Stimulated activated CD8-positive, alpha-beta memory T cell treated with anti-CD3 and anti-CD28 coated beads, Interleukin-15, amount 100 ng/mL, for 48 hours (primary cell): ENCODE measurements at regions not wholly inside any gene's neighbourhood (a gene's known extent, or its start where the extent isn't known, plus 50 kb on each side); places are given as distances from the start of the nearest gene placed in this dataset.

Experiments used
- DNase-seq, 2 donors: peaks; one replicate each; pipeline ENCODE4 v3.0.0-alpha.2; 2020; ENCODE audit warnings: low read depth in 2 of 2

DNA sequence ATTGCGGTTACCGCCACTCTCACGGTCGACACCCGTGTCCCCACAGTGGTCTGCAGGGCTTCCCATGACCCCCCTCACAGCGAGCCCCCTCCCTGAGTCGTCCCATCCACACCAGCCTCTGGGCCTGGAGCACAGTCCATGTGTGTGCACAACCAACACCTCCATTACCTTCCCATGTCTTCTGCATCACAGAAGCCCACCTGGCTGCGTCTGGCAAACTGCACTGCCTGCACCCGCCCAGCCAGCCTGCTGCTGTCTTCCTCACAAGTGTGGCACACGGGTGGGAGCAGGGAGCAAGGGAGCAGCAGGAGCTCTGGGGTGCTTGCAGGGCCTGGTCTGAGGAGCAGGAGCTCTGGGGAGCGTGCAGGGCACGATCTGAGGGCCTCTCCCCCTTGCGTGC is 415.3 kb upstream of the IRX4 start:
- DNase-seq, result no peak

DNA sequence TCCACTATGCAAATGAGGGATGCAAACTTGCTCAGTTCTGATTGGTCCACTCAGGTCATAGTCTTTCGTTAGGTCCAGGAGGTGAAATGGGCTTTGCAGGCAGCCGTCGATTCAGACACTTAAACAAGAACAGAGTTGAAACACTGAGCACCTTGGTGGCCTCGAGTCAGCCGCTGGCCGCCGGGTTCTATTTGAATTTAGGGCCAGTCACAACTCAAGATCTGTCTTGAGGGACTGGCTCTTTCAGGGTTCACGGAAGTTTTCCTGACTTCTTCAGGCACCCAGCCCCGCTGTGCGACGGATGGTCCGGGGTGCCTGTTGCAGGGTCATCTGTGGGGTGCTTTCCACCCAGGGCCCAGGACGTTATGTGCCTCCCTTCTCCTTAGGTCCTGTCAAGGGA is 412.8 kb upstream of the IRX4 start:
- no peak for DNase-seq

DNA sequence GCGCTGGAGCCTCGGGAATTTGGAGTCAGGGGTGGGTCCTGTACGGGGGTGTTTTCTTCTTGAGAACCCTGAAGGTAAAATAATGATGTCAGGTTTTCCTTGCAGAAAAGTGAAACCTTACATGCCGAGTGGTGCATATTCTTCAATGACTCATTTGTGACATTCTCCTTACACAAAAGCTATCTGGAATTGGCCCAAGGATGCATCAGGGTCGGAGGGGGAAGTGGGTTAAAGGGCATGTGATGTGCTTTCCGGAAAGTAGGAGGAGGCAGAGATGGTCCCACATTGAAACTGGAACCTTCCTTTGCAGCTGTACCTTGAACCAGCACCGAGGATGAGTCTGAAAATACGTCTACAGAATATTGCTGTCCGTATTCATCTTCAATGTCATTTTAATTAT is 411.2 kb upstream of the IRX4 start:
- no peak for DNase-seq

DNA sequence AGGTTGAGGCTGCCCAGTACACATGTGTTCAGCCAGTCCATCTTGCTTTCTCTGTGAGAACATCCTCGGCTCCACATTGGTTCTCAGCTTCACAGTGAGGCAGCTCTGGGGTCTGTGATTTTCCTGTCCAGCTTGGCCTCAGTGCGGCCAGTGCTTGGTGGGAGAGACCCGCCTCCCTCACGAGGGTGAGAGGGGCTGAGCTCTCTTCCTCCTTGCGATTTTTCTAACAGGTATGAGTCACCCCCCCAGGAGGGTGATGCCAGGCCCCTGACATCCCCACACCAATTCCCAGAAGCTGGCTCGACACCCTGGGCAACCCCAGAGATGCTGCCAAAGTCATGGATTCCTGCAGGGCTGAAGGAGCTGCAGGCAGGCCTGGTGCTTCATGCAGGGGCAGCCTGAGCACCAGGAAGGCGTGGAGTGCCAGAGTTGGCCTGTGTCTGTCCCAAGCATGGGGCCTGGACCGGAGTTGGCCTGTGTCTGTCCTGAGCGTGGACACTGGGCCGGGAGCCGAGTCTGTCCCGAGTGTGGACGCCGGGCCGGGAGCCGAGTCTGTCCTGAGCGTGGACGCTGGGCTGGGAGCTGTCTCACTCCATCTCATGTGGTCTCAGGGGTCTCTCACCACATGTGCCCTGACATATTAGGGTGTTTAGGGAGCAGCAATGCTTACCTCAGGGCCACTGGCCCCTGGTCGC is 408.6 kb upstream of the IRX4 start:
- no peak for DNase-seq

DNA sequence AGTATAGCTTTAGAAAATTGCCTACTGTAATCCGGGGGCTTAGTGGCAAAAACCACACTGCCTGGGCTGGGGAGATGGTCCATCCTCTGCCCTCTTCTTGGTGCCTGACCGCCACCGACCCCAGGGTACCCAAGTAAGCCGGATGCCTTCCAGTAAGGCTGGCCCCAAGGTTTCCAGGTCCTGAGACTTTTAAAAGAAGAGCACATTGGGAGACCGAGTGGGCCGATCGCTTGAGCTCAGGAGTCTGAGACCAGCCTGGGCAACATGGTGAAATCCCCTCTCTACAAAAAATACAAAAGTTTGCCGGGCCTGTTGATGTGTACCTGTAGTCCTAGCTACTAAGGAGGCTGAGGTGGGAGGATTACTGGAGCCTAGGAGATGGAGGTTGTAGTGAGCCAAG is 406.7 kb upstream of the IRX4 start:
- DNase-seq, result no peak

DNA sequence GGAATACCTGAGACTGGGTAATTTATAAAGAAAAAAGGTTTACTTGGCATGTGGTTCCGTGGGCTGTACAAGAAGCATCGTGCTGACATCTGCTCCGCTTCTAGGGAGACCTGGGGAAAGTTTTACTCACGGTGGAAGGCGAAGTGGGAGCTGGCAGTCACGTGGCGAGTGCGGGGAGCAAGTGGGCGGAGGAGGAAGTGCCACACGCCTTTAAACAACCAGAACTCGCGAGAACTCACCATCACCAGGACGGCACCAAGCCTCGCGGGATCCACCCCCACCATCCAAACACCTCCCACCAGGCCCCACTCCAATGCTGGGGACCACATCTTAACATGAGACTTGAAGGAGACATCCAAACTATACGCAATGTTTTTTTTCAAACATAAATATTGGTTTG is 406.2 kb upstream of the IRX4 start:
- no peak for DNase-seq

DNA sequence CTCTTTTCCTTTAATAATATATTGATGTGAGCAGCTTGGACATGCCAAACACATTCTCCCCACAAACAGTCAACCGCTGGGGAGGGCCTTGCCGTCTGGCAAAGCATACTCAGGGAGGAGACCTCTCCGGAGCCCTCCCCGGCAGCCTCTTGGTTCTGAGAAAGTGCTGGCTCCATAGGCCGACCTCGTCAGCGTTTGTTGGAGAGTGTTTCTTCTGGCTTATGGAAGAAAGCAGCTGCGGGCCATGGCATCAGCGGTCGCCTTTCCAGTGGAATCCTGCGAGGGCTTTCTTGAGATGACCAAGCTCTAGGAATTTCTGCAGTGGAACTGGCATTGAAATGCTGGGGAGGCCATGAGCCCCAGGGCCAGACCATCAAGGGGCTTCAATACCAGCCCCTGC is 405.7 kb upstream of the IRX4 start:
- no peak for DNase-seq

DNA sequence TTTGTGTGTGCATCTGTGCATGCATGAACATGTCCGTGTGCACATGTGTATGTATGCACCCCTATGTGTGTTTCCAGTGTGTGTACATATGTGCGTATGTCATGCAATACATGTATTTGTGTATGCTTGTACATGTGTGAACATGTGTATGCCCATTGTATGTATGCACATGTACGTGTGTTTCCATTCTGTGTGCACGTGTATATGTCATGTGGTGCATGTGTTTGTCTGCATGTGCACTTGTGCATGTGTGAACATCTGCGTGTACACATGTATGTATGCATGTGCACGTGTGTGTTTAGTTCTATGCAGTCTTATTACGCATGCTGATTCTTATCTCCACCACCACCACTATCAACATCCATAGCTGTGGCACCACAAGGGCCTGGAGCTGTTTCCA is 403.5 kb upstream of the IRX4 start:
- no peak for DNase-seq

DNA sequence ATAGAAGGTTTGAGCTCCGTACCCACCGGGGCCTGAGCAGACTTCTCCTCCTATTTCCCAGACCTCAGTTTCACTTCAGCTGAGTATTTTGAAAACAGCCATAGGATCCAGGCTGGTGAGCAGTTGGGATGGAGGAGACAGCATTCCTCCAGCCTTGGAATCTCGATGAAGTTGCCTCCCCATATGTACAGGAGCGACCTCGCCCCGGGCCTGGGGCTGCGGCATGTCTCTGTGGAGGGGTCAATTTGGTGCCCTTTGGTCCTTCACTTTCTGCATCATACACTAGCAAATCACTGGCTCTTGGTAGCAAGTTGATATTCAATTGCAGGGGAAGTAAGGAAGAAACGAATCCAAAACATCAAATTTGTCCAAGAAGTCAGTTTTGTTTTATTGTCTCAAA is 402.0 kb upstream of the IRX4 start:
- no peak for DNase-seq

DNA sequence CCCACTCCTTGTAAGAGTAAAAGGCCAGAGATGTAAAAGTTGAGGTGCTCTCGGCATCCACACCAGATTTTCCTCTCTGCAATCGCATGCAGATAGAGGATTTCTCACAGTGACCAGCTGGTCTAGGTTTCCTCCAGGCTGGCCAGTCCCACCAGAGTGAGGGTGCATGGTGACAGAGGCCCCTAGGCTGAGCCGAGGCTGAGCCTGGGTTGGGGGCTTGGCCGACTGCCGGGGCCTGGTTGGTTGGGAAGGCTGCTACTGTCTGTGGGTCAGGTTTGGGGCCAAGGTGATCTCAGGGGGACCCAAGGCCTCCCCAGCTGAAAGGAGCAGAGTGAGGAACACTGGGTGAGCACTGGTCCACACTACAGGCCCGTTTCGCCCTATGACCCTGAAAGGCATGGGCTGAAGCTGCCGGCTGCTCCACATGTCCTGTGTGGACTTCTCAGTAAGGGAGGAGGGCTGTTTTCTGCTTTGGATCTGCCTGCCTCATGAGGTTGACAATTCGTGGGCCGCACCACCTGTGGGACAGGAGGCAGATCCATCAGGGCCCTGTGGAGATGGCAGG is 400.8 kb upstream of the IRX4 start:
- no peak for DNase-seq

DNA sequence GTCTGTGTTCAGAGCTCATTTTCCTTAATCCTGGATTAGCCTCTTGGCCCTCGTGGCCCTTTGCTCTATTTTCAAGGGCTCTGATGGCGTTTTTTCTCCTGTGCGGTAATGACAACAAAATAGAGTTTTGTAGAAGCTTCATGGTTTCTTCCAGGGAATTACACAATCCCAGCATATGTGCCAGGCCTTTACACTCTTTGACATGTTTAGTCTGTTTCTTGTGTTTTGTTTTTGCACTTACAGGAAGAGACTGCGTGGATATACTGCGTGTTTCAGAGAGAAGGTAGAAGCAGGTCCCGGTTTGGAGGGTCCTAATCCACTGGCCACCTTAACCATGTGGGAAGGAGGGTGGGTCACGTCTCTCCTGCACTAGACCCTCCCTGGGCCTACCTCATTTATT is 400.2 kb upstream of the IRX4 start:
- no peak for DNase-seq

DNA sequence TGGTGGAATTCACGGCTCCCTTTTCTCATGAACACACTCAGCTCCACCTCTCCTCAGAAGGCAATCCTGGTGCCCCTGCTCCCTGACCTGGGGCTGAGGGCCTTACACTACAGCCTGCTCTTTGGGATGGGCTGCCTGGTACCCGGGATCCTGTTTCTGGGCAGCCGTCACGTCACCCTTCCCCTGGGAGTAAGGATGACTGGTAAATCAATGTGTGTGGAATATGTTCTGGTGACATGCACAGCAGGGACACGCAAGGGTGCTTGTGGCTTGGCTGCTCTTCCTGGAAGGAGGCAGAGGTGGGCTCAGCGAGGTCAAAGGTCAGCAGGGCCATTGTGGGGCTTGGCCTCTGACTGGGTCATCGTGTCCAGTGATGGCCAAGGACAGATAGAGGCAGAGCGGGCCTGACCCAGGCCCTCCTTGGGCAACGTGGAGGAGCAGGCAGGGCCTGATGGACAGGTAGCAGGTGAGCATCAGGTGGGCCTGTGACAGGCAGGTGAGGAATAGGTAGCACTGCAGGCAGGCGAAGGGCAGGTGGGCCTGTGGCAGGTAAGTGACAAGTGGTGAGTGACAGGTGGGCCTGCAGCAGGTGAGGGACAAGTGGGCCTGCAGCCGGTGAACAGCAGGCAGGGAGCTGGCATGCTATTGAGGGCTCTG is 399.4 kb upstream of the IRX4 start:
- DNase-seq, result no peak

DNA sequence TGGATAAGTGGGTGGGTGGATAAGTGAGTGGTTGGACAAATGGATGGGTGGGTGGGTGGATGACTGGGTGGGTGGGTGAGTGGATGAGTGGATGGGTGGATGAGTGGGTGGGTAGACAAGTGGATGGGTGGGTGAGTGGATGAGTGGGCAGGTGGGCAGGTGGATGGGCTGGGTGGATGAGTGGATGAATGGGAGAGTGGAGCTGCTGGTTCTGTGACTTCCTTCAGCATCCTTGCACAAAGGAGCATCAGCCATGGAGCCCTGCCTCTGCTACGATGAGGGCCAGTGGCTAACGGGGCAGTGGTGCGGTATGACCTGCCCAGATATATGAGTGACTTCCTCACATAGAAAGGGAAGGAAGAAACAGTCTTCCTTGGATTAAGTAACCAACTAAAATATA is 398.7 kb upstream of the IRX4 start:
- no peak for DNase-seq

DNA sequence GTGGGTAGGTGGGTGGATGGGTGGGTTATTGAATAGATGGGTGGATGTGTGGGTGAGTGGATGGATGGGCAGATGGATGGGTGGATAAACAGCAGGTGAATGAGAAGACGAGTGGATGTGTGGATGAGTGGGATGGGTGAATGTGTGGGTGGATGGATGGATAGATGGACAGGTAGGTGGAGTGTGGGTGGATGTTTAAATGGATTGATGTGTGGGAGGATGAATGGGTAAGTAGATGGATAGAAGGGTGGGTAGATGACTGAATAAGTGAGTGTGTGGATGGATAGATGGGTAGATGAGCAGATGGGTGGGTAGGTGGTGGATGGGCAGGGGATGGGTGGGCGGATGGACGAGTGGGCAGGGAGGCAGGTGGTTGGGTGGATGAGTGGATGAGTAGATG is 397.6 kb upstream of the IRX4 start:
- no peak for DNase-seq

DNA sequence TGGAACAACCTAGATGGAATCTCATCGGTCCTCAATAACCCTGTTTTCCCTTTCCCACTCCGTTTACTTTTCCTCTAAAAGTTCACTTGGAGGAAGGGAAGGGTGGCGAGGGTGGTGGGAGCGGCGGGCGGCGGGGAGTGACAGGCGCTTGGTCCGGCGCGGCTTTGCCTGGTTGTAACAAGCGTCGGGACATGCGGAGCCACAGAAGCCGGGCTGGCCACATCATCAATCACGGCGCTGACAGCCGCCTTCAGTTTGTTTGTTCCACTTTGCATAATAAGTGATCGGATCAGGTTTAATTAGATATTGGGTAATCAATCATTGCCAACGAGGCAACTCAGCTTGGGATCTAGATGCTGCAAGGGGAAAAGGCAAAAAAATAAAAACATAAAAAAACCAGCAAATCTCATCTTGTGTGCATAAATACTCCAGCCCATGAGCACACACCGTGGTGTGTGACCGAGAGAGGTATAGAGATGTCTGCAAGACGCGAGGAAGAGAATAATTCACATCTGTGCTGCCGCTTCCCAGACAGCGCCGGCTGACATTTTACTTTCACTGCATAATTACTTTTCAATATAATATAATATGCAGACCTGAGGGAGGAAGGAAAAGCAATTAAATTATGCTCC is 396.2 kb upstream of the IRX4 start:
- DNase-seq, result no peak

DNA sequence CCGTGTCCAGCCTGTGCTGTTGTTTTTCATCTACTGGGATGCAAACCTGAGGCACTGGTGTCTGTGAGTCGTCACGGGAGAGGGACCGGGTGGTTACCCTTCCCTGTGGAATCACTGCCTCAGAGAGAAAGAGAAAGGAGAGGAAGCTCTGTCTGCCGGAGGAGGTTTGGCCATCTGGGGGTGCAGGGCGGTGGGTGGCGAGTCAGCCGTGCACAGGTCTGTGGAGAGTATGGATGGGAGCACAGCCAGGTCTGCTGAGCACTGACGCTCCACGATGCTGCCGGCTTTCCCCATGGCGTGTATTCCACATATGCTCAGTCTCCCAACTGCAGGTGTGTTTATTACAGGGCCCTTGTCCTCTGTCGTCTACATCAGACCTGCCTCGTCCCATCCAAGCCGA is 395.2 kb upstream of the IRX4 start:
- DNase-seq, result no peak

DNA sequence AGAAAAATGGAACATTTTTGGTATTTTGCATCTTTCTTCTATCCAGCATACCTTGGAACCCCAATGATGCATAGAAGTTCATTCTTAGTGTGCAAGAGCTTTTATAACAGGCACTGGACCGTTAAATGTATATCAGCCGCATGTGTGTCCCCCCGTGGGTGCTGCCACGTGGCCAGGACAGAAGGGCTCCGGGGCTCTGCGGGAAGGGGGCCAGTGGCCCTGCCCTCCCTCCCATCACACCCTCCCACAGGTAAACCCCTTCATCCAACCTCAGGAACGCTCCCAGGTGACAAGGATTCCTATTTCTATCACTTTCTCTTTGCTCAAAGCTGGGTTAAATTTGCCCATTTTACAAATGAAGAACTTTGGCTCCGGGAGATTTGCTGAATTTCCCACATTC is 393.4 kb upstream of the IRX4 start:
- DNase-seq, result no peak

DNA sequence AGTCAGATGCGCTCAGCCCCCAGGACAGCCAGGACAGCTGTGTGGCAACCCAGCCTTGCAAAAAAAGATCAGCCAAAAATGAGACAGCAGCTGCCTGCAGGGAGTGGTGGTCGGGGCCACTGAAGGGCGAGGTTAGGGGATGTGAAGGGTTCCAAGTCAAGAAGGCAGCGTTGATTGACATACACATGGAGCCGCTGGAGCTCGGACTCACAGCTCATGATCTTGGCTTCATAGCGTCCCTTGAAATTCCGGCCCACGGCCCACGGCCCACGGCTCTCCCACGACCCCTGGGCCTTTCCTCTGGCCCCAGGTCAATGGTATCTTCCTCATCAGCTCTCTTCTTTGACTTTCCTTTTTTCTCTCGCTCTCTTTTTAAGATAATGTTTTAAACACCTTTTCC is 390.0 kb upstream of the IRX4 start:
- DNase-seq, result no peak

DNA sequence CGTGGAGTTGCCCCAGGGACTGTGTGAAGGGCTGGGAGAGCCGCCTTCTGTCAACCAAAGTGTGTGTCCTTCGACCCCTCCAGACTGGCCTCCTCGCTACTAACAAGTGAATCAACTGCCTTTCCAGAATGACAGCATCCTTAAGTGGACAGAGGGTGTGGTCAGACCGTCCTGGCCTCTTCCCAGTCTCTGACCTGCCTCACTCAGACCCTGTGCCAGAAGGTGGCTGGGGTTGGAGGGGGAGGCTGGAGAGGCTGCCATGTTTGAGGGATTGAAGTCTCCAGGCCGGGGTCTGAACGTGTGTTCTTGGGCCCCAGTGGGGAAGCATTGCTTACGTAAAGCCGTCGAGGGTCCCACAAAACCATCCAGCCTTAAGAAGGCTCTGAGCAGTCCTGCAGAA is 389.3 kb upstream of the IRX4 start:
- DNase-seq, result no peak

DNA sequence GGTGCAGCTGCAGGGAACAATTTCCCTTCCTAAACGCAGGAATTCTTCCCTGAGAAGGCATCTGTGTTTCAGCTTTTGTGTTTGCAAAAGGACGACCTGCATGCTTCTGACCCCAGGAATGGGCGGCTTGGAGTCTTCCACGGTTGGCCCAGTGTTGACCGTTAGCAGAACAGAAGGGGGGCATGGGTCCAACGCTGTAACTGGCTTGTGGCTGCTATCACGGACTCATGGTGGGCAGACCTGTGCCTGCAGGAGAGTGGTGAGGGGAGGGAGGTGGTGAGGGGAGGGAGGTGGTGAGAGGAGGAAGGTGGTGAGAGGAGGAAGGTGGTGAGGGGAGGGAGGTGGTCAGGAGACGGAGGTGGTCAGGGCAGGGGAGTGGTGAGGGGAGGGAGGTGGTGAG is 388.6 kb upstream of the IRX4 start:
- no peak for DNase-seq

DNA sequence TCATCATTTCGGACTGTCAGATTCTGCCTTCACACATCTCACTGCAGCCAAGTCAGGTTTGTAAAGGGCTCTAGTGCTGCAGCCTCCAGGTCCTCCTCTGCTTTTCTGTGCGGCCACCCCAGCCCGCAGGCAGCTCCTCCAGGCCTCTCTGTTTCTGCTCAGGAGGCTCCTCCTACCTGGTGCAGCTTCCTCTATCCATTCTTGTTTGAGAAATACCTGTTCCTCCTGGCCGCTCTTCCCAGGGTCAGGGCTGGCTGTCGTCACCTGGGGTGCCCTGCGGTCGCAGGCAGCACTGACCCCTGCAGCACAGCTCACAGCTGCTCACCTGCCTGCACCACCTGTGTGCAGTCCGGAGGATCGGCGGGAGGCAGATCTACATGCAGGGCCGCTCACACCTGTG is 387.7 kb upstream of the IRX4 start:
- DNase-seq, result no peak

DNA sequence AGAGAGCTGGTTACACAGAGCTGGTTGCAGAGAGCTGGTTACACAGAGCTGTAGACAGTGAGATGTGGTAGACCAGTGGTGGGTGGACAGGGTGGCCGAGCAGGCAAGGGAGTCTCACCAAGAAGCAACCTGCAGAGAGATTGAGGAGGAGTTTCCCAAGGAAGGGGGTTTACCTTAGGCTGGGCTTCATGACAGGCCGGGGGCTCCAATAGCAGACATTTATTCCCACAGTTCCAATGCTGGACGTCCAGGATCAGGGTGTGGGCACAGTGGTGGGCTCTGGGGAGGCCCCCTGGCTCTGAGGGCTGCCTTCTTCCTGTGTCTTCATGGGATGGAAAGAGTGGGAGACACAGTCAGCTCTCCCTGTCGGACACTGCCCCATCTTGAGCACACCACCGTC is 386.9 kb upstream of the IRX4 start:
- DNase-seq, result no peak

DNA sequence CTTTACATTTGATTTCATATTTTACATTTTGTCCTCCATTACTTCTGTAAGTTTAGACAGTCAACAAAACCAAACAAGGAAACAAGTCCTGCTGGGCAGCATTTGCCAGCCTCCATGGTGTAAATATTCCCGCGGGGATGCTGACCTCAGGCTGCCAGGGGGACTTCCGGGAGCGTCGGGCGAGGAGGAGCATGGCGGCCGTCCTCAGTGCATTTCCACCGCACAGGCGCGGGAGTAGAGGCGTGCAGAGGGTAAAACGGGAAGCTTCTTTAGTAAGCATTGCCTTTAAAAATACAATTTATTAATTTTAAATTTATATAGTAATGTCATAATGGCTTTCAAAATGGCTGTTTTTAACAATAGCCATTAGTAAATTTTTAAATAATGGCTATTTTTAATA is 385.3 kb upstream of the IRX4 start:
- no peak for DNase-seq
